GM12872 (cell line): ENCODE measurements at regions not wholly inside any gene's neighbourhood (a gene's known extent, or its start where the extent isn't known, plus 50 kb on each side); places are given as distances from the start of the nearest gene placed in this dataset.

Source experiments
- CTCF ChIP-seq: IDR thresholded peaks from 3 replicates; pipeline ENCODE4 v1.5.1; 2011; ENCODE audit warnings: low read depth, mild to moderate bottlenecking, low read length, moderate library complexity; ENCODE audit not compliant: insufficient read depth

GRCh38 chr16:63527404-63527803 lies 1491.2 kb upstream of the CDH8 start:
- no peak for TF ChIP-seq CTCF

- TF ChIP-seq CTCF: no peak
Observed at GRCh38 chr16:63516394-63516793, 1480.2 kb upstream of the CDH8 start.

GRCh38 chr16:63512910-63513309 lies 1476.7 kb upstream of the CDH8 start:
- no peak for TF ChIP-seq CTCF

- TF ChIP-seq CTCF: no peak
Observed at GRCh38 chr16:63497408-63497807, 1461.2 kb upstream of the CDH8 start.

- TF ChIP-seq CTCF: no peak
Observed at GRCh38 chr16:63496282-63496681, 1460.0 kb upstream of the CDH8 start.

- no peak for TF ChIP-seq CTCF
Observed at GRCh38 chr16:63488955-63489354, 1452.7 kb upstream of the CDH8 start.

- TF ChIP-seq CTCF: no peak
Observed at GRCh38 chr16:63481060-63481459, 1444.8 kb upstream of the CDH8 start.

- no peak for TF ChIP-seq CTCF
Observed at GRCh38 chr16:63473725-63474124, 1437.5 kb upstream of the CDH8 start.
